Stimulated activated CD8-positive, alpha-beta memory T cell treated with anti-CD3 and anti-CD28 coated beads, Interleukin-15, amount 100 ng/mL, for 48 hours (primary cell): ENCODE measurements at regions not wholly inside any gene's neighbourhood (a gene's known extent, or its start where the extent isn't known, plus 50 kb on each side); places are given as distances from the start of the nearest gene placed in this dataset.
"Not testable (repeated sequence)": the region's sequence is repeated elsewhere in the genome, so short reads cannot be mapped to it uniquely, and the experiment has no call there.

Experiments used
- DNase-seq, 2 donors: peaks; one replicate each; pipeline ENCODE4 v3.0.0-alpha.2; 2020; ENCODE audit warnings: low read depth in 2 of 2

- no peak for DNase-seq
These were observed 201.2 kb upstream of the SFSWAP start for GRCh38 chr12:131509701-131510100.

DNA sequence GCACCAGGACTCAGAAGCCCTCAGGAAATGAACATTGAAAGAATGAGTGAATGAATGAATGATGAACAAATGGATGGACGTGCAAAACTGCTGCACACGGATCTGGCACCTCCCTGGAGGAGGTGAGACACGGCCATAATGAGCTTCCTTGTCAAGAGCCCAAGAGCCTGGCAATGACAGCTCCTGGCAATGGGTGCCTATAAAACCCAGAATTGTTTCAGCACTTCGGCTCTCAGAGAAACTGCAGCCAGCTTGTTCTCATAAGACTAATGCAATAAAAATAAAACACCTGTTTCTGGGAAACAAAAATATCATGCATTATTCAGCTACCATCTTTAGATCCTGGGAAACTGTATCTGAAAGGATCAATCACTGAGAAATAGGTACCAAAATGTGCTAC, 200.5 kb upstream of the SFSWAP start:
- no peak for DNase-seq

DNA sequence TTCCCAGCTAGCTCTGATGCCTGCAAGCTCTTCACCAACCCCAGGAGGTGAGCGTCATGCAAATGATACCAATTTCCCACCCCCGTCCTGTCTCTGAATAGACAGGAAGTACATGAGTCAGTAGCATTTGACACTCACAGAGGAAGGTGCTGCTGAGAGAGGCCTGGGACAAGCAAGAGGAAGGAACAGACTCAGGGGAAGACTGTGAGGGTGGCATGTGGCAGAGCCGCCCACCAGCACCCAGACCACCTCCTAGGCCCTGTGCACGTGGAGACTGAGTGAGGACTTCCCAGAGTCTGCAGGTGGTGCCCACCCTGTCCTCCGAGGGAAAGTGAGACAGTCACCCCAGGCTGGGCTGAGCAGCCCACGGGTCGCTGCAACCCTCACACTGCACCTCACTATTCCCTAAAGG, 199.5 kb upstream of the SFSWAP start:
- DNase-seq: peak; percentile 39 to 46

DNA sequence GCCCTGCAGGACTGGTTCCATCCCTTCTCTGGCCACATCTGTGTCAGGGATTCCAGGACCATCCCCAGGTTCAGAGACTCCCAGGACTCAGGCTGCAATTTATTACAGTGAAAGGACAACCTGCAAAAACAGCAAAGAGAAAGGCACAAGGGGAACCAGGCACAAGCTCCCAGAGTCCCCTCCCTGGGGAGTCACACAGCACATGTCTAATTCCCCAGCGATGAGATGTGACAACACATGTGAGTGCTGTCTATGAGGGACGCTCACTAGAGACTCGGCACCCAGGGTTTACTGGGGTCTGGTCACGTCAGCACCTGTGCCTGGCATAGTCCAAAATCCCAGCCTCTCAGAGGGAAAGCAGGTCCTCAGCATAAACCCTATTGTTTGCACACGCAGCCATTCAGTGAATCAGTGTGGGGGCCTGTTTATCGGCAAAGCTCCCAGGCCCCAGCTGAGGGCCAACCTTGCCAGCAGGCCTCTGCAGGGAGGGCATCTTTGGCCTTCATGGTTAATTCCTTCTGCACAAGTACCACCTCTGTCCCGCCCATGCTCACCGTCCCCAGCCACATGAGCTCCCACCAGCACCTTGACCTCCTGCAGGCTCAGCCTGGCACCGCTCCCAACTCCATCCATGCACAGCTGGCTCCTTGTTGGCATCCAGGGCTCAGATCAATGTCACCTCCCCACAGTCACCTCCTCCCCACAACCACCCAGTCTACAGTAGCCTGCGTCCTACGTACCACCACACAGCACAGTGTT, 198.9 kb upstream of the SFSWAP start:
- no peak for DNase-seq

DNA sequence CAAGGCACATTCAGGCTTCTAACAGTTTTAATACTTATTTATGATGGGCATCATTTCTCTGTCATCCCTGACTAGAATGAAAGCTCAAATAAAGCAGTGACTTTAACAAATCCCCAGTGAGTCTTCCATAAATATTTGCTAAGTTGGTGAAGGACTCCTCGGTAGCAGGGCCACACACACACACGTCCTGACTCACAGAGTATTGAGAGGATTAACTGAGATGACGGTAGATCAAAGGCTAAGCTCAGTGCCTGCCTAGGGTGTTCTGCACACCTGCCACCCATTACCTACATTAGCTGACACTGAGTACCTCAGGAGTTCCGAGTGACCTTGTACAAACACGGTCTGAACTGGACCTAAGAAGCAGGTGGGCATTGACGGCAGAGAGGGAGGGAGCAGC, 197.3 kb upstream of the SFSWAP start:
- no peak for DNase-seq

- not testable (repeated sequence) for DNase-seq
These were observed 190.3 kb upstream of the SFSWAP start for GRCh38 chr12:131520553-131520952.

- no peak for DNase-seq
These were observed 189.6 kb upstream of the SFSWAP start for GRCh38 chr12:131521326-131521725.

DNA sequence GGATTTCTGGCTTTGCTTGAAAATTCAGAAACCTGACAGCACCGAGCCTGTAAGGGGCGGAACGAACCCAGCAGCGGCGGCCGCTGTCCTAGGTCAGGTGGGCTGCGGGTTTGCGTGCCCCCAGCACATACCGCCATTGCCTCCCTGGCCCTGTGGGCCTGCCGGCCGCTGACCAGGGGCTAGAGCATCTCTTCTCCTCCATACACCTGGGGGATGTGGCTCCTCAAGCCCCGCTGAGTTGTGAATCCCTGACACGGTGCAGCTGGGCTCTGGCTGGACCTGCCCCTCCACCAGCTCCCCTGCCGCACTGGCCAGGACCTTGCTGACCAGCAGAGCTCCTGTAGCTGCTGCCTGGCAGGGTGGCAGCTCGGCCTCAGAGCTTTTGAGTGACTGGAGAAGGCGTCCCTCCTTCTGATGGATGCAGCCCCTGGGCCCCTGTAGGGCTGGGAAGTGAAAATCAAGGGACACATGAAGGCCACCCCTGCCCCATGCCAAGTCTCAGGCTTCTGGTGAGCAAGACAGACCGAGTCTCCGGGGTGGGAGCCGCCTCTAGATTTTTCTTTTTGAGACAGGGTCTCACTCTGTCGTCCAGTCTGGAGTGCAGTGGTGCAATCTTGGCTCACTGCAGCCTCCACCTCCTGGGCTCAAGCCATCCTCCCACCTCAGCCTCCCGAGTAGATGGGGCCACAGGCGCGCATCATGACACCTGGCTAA, 184.9 kb upstream of the SFSWAP start:
- DNase-seq: no peak

DNA sequence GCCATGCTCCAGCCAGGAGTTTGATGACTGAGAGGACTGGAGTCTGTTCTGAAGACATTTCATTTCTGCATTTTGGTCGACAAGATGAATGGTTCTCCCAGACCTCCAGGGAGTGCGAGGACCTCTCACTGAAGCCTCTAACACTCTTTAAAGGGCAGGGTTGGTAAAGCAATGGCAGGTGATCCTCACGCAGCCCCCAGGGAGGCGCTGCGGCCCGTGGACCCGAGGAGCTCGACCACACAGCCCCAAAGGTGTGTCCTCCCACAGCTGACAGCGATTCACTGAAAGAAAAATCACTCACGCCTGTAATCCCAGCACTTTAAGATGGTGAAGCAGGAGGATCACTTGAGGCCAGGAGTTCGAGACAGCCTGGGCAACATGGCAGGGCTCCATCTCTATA, 183.8 kb upstream of the SFSWAP start:
- no peak for DNase-seq

- DNase-seq: no peak
These were observed 183.2 kb upstream of the SFSWAP start for GRCh38 chr12:131527736-131528135.

- no peak for DNase-seq
These were observed 182.7 kb upstream of the SFSWAP start for GRCh38 chr12:131528144-131528543.

- DNase-seq: no peak
These were observed 182.2 kb upstream of the SFSWAP start for GRCh38 chr12:131528667-131529066.

- DNase-seq: no peak
These were observed 181.5 kb upstream of the SFSWAP start for GRCh38 chr12:131529196-131530040.

DNA sequence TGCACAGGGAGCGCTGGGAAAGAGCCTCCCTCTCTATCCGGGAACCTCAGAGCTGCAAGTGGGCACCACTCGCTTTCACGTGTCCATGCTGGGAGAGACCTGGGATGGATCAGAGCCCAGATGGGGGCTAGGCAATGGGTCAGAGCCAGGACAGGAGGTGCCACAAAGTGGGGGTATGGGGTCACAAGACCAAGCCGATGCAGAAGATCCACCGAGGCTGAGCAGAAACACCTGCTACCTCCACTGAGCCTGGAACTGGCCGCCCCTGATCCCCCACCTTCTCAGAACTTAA, 180.9 kb upstream of the SFSWAP start:
- no peak for DNase-seq

DNA sequence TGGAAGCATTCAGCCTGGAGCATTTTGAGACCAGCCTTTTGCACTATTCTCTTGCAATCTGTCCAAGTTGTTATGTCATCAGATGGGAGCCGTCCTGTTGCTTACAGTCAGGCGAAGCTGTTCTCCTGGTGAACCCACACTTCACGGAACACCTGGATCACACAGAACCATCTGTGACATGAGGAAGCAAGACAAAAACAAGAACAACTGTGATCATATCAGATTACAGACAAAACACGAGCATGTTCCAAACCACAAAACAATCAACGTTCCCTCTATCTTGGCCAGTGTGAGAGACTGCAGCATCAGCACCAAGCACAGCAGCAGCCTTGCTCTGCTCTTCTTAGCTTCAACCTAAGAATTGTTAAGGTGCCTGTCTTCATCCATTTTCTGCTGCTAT, 180.5 kb upstream of the SFSWAP start:
- no peak for DNase-seq

DNA sequence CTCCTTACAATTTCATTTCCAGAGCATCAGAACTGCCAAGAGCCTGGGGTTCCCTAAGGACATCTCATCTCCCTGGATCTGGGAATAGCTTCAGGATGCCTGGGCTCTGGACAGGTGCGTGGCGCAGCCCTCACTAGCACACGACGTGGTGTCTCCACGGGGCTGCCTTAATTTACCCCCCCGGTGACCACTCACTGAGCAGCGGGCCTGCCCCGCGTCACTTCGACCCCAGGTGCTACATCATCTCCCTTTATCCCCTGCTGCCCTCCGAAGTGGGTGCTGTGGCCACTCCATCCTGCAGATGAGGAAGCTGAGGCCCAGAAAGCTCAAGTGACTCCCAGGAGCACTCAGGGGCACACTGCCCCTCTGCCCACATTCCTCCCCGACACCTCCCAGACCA, 177.8 kb upstream of the SFSWAP start:
- no peak for DNase-seq

- DNase-seq: no peak
These were observed 175.1 kb upstream of the SFSWAP start for GRCh38 chr12:131535779-131536178.

- DNase-seq: peak; percentile 6 to 18
These were observed 174.6 kb upstream of the SFSWAP start for GRCh38 chr12:131536337-131536736.

DNA sequence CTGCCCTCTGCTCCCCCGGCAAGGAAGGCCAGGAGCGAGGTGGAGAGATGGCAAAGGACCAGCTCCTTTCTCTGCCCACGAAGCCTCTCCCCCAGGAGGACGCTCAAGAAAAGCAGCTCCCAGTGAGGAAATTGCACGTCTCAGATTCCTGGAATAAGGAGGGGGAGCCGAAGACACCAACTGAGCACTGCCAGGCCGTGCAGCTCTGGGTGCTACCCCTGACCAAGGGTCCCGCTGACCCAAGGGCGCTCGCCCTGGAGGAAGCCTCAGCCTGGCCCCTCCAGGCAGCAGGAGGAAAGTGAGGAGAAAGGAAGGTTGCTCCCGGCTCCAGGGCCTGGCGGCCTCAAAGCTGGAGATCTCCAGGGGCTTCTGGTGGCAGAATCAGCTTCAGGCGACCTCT, 174.1 kb upstream of the SFSWAP start:
- DNase-seq: no peak

- no peak for DNase-seq
These were observed 173.5 kb upstream of the SFSWAP start for GRCh38 chr12:131537267-131537958.

GRCh38 chr12:131539381-131539780, 171.5 kb upstream of the SFSWAP start:
- DNase-seq: no peak

DNA sequence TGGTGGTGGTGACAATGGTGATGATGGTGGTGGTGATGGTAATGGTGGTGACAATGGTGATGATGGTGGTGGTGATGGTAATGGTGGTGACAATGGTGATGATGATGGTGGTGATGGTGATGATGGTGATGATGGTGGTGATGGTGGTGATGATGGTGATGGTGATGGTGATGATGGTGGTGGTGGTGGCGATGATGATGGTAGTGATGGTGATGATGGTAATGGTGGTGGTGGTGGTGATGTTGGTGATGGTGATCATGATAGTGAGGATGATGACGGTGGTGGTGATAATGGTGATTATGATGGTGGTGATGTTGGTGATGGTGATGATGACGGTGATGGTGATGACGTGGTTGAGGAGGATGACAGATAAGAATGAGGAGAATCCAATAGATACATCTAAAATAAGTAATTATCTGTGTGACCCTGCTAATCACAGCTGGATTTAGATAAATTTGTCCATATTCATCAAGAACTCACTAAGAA, 170.7 kb upstream of the SFSWAP start:
- no peak for DNase-seq
